Mammary epithelial cell (primary cell): ENCODE measurements at regions not wholly inside any gene's neighbourhood (a gene's known extent, or its start where the extent isn't known, plus 50 kb on each side); places are given as distances from the start of the nearest gene placed in this dataset.

Source experiments
- EZH2 ChIP-seq: IDR thresholded peaks from 2 replicates; pipeline ENCODE4 v1.6.1; 2012; ENCODE audit warnings: low read length, inconsistent platforms, borderline replicate concordance
- TF ChIP-seq, protein P1 (sequence below), 2 donors: IDR thresholded peaks in 1 of 2; conservative IDR thresholded peaks in 1 of 2; 2 replicates each; pipeline ENCODE4 v1.5.1; 2011 to 2012; ENCODE audit warnings: inconsistent platforms in 2 of 2, low read length in 2 of 2, mild to moderate bottlenecking in 2 of 2, control low read depth in 1 of 2, low read depth in 1 of 2; ENCODE audit not compliant: insufficient read depth in 1 of 2; ENCODE audit errors: extremely low read depth in 1 of 2

DNA sequence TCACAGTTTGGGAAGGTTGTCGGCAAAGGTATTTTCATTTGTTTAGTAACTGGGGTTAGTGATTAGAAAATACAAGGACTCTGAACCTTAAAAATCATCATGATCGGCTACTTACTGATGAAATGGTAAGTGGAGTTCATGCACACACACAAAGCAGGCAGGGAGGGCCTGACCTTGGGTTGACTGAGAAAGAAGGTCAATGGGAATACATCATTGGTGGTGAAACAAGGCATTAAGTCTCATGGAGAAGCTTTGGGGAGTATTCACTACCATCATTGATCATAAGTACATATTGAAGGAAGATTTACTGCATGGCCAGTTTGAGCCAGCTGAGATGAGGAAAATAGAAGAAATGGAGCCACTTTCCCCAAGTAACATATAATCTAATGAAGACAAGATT, 74.4 kb downstream of the LUZP4 start:
- TF ChIP-seq, protein P1, sequence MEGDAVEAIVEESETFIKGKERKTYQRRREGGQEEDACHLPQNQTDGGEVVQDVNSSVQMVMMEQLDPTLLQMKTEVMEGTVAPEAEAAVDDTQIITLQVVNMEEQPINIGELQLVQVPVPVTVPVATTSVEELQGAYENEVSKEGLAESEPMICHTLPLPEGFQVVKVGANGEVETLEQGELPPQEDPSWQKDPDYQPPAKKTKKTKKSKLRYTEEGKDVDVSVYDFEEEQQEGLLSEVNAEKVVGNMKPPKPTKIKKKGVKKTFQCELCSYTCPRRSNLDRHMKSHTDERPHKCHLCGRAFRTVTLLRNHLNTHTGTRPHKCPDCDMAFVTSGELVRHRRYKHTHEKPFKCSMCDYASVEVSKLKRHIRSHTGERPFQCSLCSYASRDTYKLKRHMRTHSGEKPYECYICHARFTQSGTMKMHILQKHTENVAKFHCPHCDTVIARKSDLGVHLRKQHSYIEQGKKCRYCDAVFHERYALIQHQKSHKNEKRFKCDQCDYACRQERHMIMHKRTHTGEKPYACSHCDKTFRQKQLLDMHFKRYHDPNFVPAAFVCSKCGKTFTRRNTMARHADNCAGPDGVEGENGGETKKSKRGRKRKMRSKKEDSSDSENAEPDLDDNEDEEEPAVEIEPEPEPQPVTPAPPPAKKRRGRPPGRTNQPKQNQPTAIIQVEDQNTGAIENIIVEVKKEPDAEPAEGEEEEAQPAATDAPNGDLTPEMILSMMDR (conservative IDR thresholded peaks at IDR 0.05 in 1 of 2, IDR thresholded peaks at IDR 0.05 in 1 of 2; ENCODE audit: extremely low read depth in 1 of 2, insufficient read depth in 1 of 2, low read depth in 1 of 2, low read length in 2 of 2): no peak
- no peak for TF ChIP-seq EZH2
